ENCODE measurements at regions not wholly inside any gene's neighbourhood (a gene's known extent, or its start where the extent isn't known, plus 50 kb on each side); places are given as distances from the start of the nearest gene placed in this dataset.

GRCh38 chr14:71201840-71202239, 294.6 kb downstream of the PCNX1 start:
- in situ Hi-C loops (cut with MboI; ENCODE audit: low sequenced_read_pairs): no loop called here

- in situ Hi-C loops (cut with MboI; ENCODE audit: low sequenced_read_pairs): no loop called here
Measured at GRCh38 chr14:71202881-71203280, 295.6 kb downstream of the PCNX1 start.

- in situ Hi-C loops (cut with MboI; ENCODE audit: low sequenced_read_pairs): no loop called here
Measured at GRCh38 chr14:71203306-71203705, 296.0 kb downstream of the PCNX1 start.

GRCh38 chr14:71204231-71204630, 297.0 kb downstream of the PCNX1 start:
- in situ Hi-C loops (cut with MboI; ENCODE audit: low sequenced_read_pairs): no loop called here

- in situ Hi-C loops (cut with MboI; ENCODE audit: low sequenced_read_pairs): no loop called here
Measured at GRCh38 chr14:71204768-71205167, 297.5 kb downstream of the PCNX1 start.

- in situ Hi-C loops (cut with MboI; ENCODE audit: low sequenced_read_pairs): no loop called here
Measured at GRCh38 chr14:71206123-71206522, 298.9 kb downstream of the PCNX1 start.

GRCh38 chr14:71206766-71207371, 299.6 kb downstream of the PCNX1 start:
- in situ Hi-C loops (cut with MboI; ENCODE audit: low sequenced_read_pairs): no loop called here

GRCh38 chr14:71208702-71209357, 301.6 kb downstream of the PCNX1 start:
- in situ Hi-C loops (cut with MboI; ENCODE audit: low sequenced_read_pairs): no loop called here

GRCh38 chr14:71209888-71210287, 302.6 kb downstream of the PCNX1 start:
- in situ Hi-C loops (cut with MboI; ENCODE audit: low sequenced_read_pairs): no loop called here

- in situ Hi-C loops (cut with MboI; ENCODE audit: low sequenced_read_pairs): no loop called here
Measured at GRCh38 chr14:71212093-71212492, 304.8 kb downstream of the PCNX1 start.

GRCh38 chr14:71212683-71213107, 305.4 kb downstream of the PCNX1 start:
- in situ Hi-C loops (cut with MboI; ENCODE audit: low sequenced_read_pairs): no loop called here

GRCh38 chr14:71214241-71214640, 307.0 kb downstream of the PCNX1 start:
- in situ Hi-C loops (cut with MboI; ENCODE audit: low sequenced_read_pairs): no loop called here

- in situ Hi-C loops (cut with MboI; ENCODE audit: low sequenced_read_pairs): no loop called here
Measured at GRCh38 chr14:71220462-71220861, 313.2 kb downstream of the PCNX1 start.

- in situ Hi-C loops (cut with MboI; ENCODE audit: low sequenced_read_pairs): no loop called here
Measured at GRCh38 chr14:71221119-71221518, 313.9 kb downstream of the PCNX1 start.

GRCh38 chr14:71225113-71225512, 317.9 kb downstream of the PCNX1 start:
- in situ Hi-C loops (cut with MboI; ENCODE audit: low sequenced_read_pairs): no loop called here

- in situ Hi-C loops (cut with MboI; ENCODE audit: low sequenced_read_pairs): no loop called here
Measured at GRCh38 chr14:71228711-71229110, 321.5 kb downstream of the PCNX1 start.

GRCh38 chr14:71229875-71230274, 322.6 kb downstream of the PCNX1 start:
- in situ Hi-C loops (cut with MboI; ENCODE audit: low sequenced_read_pairs): no loop called here

- in situ Hi-C loops (cut with MboI; ENCODE audit: low sequenced_read_pairs): no loop called here
Measured at GRCh38 chr14:71230897-71231296, 323.6 kb downstream of the PCNX1 start.

- in situ Hi-C loops (cut with MboI; ENCODE audit: low sequenced_read_pairs): no loop called here
Measured at GRCh38 chr14:71231521-71232393, 324.5 kb downstream of the PCNX1 start.

- in situ Hi-C loops (cut with MboI; ENCODE audit: low sequenced_read_pairs): no loop called here
Measured at GRCh38 chr14:71232506-71232905, 325.2 kb downstream of the PCNX1 start.

GRCh38 chr14:71235875-71236274, 328.6 kb downstream of the PCNX1 start:
- in situ Hi-C loops (cut with MboI; ENCODE audit: low sequenced_read_pairs): no loop called here

- in situ Hi-C loops (cut with MboI; ENCODE audit: low sequenced_read_pairs): no loop called here
Measured at GRCh38 chr14:71236487-71236886, 329.2 kb downstream of the PCNX1 start.
